Fibroblast of skin of back (primary cell): ENCODE measurements at regions not wholly inside any gene's neighbourhood (a gene's known extent, or its start where the extent isn't known, plus 50 kb on each side); places are given as distances from the start of the nearest gene placed in this dataset.
"Not testable (repeated sequence)": the region's sequence is repeated elsewhere in the genome, so short reads cannot be mapped to it uniquely, and the experiment has no call there.

Source experiments
- DNase-seq: peaks from one replicate; pipeline ENCODE4 v3.0.0-alpha.2; 2013

DNA sequence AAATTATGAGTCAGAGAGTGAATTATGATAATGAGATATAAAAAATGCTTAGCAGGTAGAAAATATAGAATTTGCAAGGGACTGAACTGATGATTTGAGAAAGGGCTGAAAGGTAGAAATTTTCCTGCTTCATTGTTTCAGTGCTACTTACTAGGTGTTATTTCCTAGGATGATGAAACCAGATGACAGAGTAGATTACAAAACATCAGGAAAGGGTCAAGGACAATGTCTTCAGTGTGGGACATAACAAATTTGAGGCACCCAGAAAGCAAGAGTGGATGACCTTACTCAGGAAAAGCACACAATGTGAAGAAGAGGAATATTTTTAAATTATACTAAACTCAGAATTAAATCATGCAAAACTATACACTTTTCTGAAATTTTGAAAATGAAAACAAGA, 102.1 kb downstream of the SHCBP1 start:
- DNase-seq, result no peak

GRCh38 chr16:46496701-46497100, 124.5 kb downstream of the SHCBP1 start:
- DNase-seq, result no peak

DNA sequence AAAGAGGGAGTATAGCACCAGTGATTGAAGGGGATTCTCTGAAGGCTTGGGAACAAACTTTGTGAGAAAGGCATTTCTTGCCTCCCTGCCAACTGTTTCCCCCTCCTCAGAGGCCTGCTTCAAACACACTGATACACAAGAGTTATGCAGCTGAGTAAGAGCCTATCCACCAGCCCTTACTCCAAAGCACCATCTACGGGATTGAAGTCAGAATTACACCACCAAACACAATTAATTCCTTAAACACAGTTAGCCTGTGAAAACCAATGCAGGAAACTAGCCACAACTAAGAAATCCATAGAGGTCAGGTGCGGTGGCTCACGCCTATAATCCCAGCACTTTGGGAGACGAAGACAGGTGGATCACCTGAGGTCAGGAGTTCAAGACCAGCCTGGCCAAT, 138.3 kb downstream of the SHCBP1 start:
- DNase-seq, result no peak

DNA sequence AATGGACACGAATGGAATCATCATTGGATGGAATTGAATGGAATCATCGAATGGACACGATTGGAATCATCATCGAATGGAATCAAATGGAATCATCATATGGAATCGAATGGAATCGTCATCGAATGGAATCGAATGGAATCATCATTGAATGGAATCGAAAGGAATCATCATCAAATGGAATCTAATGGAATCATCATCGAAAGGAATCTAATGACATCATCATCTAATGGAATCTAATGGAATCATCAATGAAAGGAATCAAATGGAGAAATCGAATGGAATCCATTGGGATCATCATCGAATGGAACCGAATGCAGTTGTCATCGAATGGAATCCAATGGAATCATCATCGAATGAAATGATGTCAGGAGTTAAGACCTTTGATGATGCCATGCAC, 154.9 kb downstream of the SHCBP1 start:
- DNase-seq, result no peak

- DNase-seq, result not testable (repeated sequence)
These were observed 166.4 kb downstream of the SHCBP1 start for GRCh38 chr16:46454801-46455200.

DNA sequence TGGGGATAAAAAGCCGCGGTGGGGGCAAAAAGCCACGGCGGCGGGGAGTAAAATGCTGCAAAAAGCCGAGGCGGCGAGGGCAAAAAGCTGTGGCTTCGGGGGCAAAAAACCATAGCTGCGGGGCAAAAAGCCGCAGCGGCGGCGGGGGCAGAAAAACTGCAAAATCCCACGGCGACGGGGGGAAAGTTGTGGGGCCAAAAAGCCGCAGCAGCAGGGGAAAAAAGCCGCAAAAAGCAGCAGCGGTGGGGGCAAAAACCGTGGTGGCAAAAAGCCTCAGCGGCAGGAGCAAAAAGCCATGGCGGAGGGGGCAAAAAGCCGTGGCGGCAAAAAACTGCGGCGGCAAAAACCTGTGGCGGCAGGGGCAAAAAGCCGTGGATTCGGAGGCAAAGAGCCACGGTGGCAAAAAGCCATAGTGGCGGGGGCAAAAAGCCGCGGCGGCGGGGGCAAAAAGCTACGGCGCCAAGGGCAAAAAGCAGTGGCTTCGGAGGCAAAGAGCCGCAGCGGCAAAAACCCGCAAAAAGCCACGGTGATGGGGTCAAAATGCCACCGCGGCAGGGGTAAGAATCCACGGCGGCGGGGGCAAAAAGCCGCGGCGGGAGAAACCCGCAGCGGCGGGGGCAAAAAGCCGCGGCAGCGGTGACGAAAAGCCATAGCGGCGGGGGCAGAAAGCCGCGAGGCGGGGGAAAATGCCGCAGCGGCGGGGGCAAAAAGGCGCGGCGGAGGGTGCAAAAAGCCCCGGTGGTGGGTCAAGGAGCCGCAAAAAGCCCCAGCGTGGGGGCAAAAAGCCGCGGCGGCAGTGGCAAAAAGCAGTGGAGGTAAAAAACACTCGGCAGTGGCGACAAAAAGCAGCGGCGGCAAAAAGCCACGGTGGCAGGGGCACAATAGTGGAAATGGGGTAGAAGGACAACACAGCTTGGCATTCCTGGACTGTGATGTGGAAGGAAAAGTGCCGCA, 192.8 kb downstream of the SHCBP1 start:
- DNase-seq, result no peak

DNA sequence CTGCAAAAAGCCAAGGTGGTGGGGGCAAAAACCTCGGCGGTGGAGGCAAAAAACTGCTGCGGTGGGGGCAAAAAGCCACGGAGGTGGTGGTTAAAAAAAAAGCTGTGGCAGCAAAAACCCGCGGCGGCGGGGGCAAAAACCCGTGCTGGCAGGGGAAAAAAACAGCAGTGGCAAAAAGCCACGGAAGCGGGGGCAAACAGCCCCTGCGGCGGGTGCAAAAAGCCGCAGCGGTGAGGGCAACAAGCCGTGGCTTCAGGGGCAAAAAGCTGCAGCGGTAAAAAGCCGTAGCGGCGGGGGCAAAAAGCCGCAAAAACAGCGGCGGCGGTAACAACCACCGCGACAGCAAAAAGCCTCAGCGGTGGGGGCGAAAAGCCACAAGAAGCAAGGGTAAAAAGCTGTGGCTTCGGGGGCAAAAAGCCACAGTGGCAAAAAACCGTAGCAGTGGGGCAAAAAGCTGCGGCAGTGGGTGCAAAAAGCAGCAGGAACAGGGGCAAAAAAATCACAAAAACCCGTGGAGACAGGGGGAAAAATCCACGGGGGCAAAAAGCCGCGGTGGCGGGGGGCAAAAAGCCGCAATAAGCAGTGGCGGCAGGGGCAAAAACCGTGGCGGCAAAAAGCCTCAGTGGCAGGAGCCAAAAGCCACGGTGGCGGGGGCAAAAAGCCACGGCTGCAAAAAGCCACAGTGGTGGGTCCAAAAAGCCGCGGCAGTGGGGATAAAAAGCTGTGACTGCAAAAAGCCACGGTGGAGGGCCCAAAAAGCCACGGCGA, 193.7 kb downstream of the SHCBP1 start:
- DNase-seq, result no peak

DNA sequence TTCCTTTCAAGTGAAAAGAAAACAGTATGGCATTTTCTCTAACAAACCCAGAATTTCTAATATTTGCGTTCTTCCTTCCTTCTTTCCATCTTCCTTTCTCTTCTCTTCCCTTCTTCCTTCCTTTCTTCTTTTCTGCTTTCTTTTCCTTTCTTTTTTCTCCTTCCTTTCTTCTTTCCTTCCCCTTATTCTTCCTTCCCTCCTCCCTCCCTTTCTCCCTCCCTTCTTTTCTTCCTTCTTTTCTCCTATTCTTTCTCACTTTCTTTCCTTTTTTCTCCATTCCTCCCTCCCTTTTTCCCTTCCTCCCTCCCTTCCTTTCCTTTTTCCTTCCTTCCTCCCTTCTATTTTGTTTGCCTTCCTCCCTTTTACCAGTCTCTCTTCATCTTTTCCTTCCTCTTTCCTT, 194.8 kb downstream of the SHCBP1 start:
- DNase-seq, result no peak

DNA sequence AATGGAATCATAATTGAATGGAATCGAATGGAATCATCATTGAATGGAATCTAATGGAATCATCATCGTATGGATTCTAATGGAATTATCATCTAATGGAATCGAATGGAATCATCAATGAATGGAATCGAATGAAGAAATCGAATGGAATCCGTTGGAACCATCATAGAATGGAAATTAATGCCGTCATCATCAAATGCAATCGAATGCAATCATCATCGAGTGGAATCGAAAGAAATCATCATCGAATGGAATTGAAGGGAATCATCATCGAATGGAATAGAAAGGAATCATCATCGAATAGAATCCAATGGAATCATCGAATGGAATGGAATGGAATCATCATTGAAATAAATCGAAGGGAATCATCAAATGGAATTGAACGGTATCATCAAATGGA, 217.2 kb downstream of the SHCBP1 start:
- no peak for DNase-seq

DNA sequence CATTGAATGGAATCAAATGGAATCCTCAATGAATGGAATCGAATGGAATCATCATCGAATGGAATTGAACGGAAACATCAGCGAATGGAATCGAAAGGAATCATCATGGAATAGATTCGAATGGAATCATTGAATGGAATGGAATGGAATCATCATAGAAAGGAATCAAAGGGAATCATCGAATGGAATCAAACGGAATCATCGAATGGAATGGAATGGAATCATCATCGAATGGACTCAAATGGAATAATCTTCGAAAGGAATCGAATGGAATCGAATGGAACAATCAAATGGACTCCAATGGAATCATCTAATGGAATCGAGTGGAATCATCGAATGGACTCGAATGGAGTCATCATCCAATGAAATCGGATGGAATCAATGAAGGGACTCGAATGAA, 222.6 kb downstream of the SHCBP1 start:
- DNase-seq, result not testable (repeated sequence)

DNA sequence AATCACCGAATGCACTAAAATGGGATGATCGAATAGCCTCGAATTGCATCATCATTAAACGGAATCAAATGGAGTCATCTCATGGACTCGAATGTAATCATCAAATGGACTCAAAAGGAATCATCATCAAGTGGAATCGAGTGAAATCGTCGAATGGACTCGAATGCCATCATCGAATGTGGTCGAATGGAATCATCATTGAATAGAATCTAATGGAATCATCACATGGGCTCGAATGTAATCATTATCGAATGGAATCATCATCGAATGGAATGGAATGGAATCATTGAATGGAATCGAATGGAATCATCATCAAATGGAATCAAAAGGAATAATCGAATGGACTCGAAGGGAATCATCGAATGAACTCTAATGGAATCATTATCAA, 224.3 kb downstream of the SHCBP1 start:
- not testable (repeated sequence) for DNase-seq

- peak; percentile 15 for DNase-seq
These were observed 224.9 kb downstream of the SHCBP1 start for GRCh38 chr16:46396131-46396882.

- DNase-seq, result peak; percentile 26
These were observed 225.7 kb downstream of the SHCBP1 start for GRCh38 chr16:46395391-46395921.

- DNase-seq, result peak; percentile 8
These were observed 226.2 kb downstream of the SHCBP1 start for GRCh38 chr16:46394963-46395362.

DNA sequence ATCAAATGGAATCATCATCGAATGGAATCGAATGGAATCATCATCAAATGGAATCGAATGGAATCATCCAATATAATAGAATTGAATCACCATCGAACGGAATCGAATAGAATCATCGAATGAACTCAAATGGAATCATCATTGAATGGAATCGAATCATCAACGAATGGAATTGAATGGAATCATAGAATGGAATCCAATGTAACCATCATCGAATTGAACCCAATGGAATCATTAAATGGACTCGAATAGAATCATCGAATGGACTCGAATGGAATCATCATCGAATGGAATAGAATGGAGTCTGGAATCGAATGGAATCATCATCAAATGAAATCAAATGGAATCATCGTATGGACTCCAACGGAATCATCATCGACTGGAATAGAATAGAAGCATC, 227.0 kb downstream of the SHCBP1 start:
- not testable (repeated sequence) for DNase-seq

DNA sequence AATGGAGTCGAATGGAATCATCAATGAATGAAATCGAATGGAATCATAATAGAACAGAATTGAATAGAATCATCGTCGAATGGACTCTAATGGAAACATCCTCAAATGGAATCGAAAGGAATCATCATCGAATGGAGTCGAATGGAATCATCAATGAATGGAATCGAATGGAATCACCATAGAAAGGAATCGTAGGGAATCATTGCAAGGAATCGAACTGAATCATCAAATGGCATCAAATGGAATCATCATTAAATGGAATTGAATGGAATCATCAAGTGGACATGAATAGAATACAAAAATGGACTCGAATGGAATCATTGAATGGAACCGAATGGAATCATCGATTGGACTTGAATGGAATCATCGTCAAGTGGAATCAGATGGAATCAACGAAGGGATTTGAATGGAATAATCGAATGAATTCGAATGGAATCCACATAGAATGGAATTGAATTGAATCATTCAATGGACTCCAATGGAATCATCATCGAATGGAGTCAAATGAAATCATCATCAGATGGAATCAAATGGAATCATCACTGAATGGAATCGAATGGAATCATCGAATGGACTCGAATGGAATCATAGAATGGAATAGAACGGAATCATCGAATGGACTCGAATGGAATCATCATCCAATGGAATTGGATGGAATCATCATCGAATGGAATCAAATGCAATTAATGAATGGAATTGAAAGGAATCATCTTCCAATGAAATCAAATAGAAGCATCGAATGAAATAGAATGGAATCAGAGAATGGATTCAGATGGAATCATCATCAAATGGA, 228.1 kb downstream of the SHCBP1 start:
- peak; percentile 40 for DNase-seq

DNA sequence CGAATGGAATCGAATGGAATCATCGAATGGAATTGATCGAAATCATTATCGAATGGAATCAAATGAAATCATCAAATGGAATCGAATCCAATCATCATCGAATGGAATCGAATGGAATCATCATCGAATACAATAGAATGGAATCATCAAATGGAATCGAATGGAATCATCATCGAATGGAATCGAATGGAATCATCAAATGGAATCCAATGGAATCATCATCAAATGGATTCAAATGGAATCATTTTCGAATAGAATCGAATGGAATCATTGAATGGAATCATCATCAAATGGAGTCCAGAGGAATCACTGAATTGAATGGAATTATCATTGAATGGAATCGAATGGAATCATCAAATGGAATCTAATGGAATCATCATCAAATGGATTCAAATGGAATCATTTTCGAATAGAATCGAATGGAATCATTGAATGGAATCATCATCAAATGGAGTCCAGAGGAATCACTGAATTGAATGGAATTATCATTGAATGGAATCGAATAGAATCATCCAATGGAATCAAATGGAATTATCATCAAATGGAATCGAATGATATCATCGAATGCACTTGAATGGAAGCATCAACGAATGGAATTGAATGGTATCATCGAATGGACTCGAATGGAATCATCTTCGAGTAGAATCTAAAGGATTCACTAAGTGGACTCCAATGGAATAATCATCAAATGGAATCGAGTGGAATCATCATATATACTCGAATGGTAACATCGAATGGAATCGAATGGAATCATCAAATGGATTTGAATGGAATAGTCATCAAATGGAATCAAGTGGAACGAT, 230.3 kb downstream of the SHCBP1 start:
- DNase-seq, result peak; percentile 32

- peak; percentile 88 for DNase-seq
These were observed 231.6 kb downstream of the SHCBP1 start for GRCh38 chr16:46389561-46390041.

DNA sequence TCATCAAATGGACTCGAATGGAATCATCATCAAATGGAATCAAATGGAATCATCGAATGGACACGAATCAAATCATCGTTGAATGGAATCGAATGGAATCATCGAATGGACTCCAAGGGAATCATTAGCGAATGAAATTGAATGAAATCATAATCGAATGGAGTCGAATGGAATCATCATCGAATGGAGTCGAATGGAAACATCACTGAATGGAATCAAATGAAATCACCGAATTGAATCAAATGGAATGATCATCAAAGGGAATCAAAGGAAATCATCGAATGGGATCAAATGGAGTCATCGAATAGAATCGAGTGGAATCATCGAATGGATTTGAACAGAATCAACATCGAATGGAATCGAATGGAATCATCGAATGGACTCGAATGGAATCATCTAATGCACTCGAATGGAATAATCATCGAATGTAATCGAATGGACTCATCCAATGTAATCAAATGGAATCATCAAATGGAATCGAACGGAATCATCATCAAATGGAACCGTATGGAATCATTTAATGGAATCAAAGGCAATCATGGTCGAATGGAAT, 232.2 kb downstream of the SHCBP1 start:
- DNase-seq, result not testable (repeated sequence)

GRCh38 chr16:46388354-46388753, 232.8 kb downstream of the SHCBP1 start:
- DNase-seq, result peak; percentile 30
